SU-DHL-6 (cell line): ENCODE measurements at regions not wholly inside any gene's neighbourhood (a gene's known extent, or its start where the extent isn't known, plus 50 kb on each side); places are given as distances from the start of the nearest gene placed in this dataset.

Source experiments
- EZH2phosphoT487 ChIP-seq: fragments of 200-600 bp; sonication (generic), shearing (Covaris generic); conservative IDR thresholded peaks from 2 replicates; pipeline ENCODE4 v1.6.1; 2018; ENCODE audit warnings: mild to moderate bottlenecking, antibody characterized with exemption, low read length, moderate library complexity, mixed read lengths
- TF ChIP-seq, protein P1 (sequence below): fragments of 200-600 bp; sonication (generic); IDR thresholded peaks from one replicate; pipeline ENCODE4 v1.5.1; 2017; ENCODE audit warnings: antibody characterized with exemption, mild to moderate bottlenecking, low read length, moderate library complexity; ENCODE audit not compliant: insufficient read depth, poor library complexity, severe bottlenecking

GRCh38 chr1:187655104-187655503 is 826.4 kb downstream of the PLA2G4A start:
- TF ChIP-seq, protein P1, sequence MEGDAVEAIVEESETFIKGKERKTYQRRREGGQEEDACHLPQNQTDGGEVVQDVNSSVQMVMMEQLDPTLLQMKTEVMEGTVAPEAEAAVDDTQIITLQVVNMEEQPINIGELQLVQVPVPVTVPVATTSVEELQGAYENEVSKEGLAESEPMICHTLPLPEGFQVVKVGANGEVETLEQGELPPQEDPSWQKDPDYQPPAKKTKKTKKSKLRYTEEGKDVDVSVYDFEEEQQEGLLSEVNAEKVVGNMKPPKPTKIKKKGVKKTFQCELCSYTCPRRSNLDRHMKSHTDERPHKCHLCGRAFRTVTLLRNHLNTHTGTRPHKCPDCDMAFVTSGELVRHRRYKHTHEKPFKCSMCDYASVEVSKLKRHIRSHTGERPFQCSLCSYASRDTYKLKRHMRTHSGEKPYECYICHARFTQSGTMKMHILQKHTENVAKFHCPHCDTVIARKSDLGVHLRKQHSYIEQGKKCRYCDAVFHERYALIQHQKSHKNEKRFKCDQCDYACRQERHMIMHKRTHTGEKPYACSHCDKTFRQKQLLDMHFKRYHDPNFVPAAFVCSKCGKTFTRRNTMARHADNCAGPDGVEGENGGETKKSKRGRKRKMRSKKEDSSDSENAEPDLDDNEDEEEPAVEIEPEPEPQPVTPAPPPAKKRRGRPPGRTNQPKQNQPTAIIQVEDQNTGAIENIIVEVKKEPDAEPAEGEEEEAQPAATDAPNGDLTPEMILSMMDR, result no peak
- no peak for TF ChIP-seq EZH2phosphoT487
